AG20443 (cell line): ENCODE measurements at regions not wholly inside any gene's neighbourhood (a gene's known extent, or its start where the extent isn't known, plus 50 kb on each side); places are given as distances from the start of the nearest gene placed in this dataset.
A peak's percentile ranks its signal among the peaks of the same experiment; 100 is the strongest.

Source experiments
- DNase-seq: peaks from one replicate; pipeline ENCODE4 v3.0.0; 2012; ENCODE audit warnings: low spot score, mixed read lengths

DNA sequence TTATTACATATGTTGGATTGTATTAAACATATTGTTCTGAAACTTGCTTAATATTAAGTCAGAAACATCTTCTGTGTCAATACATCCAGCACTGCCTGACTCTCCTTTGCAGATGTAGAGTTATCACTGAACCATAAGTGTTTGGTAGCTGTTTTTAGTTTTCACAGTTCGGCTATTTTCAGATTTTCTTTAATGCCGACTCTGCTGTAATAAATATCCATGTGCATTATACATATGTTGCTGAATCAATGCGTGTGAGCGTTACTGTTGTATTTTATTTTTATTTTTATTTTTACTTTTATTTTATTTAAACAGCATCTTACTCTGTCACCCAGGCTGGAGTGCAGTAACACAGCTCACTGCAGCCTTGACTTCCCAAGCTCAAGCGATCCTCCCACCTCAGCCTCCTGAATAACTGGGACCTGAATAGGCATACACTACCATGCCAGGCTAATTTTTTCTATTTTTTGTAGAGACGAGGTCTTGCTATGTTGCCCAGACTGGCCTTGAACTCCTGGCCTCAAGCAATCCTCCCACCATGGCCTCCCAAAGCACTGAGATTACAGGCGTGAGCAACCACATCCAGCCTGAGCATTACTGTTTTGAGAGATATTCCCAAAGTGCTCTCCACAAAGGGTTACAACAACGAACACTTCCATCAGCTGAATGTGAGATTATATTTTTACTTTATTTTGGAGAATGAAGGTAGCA, 50.7 kb upstream of the NOCT start:
- no peak for DNase-seq

DNA sequence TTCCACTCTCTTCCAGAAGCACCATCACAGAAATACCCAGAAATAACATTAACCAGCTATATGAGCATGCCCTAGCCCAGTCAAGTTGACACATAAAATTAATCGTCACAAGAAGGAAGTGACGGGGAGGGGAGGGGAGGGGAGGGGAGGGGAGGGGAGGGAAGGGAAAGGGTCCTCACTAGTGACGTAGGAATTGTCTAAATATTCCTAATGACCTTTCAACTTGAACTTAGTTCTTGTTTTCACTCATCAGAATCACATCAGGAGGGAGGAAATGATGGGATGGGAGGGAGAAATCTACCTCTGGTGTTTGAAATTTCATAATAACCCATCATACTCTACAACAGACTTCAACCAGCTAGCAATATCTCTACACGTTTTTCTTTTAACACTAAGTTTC, 52.2 kb upstream of the NOCT start:
- DNase-seq: no peak

DNA sequence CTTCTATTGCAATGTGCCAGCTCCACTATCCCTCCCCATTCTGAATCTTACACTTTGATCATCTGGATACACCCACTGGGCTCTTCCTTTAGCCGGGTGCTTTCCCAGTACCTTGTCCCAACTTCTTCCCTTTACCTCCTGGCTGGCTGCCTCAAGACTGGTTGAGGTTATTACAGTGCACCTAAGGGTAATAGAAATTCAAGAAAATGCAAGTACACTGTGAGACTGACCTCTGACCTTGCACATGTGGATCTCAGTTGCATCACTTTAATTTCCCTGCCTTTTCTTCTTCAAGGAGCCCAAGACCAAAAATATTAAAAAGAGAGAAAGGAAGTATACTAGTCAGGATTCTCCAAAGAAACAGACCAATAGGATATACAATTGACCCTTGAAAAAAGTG, 53.9 kb upstream of the NOCT start:
- DNase-seq: no peak

DNA sequence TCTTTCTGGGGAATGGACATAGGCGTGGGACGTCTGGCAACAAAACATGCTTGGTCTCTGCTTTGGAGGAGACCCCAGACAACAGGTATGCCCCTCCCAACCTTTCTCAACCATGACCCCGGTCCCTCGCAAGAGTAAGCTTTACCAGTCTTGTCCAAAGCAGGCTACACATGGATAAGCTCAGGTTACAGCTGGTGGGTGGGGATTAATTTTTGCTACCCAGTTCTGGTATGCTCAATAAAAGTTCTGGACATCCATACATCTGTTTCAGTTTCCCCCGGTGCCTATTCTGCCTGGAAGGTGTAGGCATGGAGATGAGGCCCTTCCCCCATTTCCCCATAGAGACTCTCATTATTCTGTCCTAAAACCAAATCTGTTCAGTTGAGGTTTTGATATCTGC, 54.5 kb upstream of the NOCT start:
- no peak for DNase-seq

DNA sequence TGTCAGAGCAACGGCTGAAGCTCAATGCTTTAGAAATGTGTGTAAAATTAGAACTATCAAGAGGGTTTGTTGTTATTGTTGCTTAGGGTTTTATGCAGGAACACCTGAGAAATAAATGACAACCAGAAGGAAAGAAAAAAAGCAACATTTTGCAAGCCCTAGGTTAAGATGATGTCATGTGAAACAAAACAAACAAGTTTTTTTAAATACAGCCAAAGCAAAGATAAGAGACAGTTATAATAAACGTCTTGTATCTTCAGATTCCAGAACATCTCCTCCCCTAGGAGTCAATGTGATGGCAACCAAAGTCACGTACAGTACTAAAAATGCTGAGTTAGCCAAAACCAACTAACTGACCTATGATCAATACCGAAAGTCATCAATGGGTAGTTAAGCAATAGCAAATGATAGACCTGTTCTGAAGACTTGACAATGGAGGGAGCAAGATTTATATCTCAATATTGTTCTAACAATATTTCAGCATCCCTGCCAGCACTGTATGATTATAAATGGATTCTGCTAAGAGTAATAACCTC, 55.3 kb upstream of the NOCT start:
- DNase-seq: no peak

DNA sequence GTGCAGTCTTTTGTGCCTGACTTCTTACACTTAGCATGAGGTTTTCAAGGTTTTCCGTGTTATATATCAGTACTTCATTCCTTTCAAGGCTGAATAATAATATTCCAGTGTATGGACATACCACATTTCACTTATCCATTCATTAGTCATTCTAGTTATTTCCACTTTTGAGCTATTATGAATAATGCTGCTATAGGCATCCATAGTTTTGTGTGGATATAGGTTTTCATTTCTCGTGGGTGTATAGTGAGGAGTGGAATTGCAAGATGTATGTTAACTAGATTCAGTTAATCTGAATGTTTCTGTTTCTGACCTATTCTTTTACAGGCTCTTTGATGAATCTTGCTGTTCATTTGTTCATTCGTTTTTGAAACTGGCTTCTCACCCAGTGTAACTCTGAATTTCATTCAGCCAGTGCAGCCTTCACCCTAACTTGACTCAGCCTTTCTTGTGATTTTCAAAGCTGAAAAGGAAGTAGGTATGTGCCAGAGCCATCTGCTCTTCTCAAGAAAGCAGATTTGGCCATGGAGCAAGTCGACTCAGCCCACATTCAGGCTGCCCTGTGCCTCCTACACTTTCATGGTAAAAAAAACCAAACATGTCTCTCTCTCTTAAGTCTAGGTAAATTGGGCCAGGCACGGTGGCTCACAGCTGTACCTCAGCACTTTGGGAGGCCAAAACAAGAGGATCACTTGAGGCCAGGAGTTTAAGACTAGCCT, 56.3 kb upstream of the NOCT start:
- DNase-seq: no peak

DNA sequence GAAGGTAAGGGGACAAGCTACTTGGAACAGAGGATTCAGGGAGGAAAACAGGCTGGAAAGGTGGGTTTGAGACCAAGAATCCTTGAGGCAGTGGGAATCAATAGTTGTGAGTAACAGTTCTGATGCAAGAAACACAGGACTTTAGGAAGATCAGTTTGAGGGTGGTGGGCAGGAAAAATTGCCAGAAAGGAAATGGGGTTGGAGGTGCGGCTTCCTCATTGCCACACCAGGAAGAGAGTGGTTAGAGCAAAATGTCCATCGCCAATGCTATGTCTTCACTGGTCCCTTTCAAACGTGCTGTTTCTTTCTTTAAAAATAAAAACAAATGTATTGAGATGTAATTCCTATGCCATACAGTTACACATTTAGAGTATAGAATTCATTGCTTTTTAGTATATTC, 57.1 kb upstream of the NOCT start:
- no peak for DNase-seq

DNA sequence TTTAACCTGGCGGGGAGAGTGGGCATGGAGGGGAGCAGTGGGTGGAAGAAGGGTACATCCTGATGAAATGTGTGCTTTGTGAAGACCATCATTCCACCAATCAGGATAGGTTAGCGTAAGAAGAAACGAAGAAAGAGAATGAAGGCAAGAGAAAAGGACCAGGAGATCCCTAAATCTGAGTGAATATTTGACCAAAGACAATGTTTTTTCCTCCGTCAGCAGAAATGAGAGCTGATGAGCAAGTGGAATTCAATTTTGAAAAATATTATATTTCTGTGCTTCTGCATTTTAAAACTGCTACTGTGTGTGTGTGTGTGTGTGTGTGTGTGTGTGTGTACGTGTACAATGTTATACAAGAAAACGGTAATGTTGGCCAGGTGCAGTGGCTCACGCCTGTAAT, 58.3 kb upstream of the NOCT start:
- DNase-seq: no peak

DNA sequence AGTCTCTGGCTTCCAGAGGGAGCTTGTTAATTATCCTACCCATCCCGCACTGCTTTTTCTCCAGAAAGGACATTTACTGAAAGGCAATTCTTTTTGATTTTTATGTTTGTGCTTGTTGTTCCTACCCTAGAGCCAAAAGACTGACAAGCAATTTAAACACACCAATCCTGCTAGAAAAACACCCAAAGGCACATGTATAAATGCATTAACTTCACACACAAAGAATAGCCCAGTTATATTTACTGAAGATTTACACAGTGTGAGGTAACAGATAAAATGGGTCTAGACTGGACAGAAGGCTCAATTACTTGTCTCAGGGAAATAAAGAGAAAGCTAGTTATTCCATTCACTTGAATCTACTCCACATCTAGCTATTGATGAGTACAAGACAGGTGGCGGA, 61.2 kb upstream of the NOCT start:
- no peak for DNase-seq

DNA sequence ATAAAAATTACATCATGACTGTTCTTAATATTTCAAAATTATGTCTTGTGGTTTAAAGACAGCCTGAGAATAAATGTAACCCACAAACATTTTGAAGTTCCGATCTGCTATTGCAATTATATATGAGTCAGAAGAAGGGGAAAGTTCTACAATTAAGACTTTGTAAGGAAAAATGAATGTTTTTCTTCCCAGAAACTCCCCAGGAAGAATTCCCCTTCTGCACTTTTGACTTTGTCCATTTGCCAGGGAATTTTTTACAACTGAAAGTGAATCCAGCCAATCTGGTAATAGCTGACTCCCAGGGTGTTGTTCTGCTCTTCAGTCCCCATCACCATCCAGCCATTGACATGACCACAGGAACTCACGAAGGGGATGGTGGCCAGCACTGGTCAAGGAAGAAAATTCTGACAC, 61.6 kb upstream of the NOCT start:
- DNase-seq: peak; percentile 83

DNA sequence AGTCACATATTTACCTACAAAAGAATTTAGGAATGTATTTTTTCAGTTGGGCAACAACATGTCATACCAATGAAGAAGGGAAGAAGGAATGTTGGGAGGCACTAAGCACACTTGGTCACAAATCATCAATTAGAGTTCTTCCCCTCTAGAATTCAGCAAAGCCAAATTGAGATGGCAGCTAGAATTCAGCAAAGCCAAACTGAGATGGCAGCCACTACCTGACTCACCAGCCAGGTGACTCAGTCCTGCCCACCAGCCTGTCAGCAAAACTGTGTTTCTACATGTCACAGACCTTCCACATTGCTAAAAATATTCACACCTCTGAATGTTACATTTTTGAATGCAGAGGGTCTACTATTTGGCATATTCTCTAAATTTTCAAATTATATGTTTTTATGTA, 63.2 kb upstream of the NOCT start:
- no peak for DNase-seq

DNA sequence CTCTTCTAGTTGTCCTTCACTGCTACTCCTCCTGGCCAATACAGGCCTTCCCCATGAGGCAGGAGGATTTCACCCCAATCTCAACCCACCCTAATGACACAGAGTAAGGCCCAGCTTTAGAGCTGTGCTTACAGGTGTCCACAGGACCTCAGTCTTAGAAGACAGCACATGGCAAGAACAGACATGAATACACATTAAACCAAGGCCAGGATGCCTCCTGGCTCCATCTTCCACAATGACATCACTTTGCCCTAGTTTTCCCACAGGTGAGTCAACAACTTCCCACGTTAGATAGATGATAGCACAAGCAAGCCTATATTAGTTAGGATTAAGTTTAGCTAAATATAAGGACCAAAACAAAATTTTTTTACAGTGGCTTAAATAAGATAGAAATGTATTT, 63.8 kb upstream of the NOCT start:
- DNase-seq: no peak

DNA sequence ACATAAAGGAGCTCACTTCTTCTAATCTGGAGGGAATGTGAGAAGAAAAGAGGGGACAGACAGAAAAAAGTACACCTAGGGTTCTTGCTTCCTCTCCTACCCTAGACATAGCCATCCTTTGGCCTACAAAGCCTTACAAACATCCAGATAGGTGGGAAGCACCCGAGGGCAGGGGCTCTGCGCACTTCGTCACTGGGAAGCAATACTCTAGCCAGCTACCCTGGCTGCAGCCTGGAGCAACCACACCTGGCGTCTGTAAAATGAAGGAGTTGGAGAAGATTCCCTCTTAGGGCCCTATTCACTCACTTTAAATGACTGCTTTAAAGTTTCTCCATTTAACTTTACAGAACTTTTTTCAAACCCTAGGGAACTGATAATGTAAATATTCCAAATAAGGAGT, 65.7 kb upstream of the NOCT start:
- no peak for DNase-seq

DNA sequence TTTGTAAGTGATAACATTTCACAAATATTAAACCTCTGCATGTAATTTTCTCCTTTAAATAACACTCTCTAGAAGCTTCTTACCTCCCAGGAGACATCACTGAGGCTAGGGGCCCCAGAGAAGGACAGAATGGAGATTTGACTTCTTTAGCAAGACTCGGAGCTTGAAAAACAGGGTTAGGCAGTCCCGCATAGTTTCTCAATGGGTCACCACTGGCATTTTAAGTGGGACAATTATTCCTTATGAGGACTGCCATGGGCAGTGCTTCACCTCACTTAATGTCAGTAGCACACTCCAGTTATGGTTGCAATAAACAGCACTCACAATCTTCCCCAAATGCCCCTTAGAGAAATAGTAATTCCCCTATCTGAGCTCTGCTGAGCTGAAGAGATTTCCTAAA, 66.7 kb upstream of the NOCT start:
- DNase-seq: no peak

DNA sequence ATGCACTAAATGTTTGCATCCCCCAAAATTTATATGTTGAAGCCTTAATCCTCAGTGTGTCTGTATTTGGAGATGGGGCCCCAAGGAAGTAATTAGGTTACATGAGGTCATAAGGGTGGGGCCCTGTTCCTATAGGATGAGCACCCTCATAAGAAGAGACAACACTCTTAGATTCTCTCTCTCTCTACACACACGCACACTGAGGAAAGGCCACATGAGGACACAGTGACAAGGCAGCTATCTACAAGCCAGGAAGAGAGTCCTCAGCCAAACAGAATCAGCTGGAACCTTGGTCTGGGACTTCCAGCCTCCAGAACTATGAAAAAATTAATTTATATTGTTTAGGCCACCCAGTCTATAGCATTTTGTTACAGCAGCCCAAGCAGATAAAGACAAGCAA, 69.3 kb upstream of the NOCT start:
- DNase-seq: no peak

DNA sequence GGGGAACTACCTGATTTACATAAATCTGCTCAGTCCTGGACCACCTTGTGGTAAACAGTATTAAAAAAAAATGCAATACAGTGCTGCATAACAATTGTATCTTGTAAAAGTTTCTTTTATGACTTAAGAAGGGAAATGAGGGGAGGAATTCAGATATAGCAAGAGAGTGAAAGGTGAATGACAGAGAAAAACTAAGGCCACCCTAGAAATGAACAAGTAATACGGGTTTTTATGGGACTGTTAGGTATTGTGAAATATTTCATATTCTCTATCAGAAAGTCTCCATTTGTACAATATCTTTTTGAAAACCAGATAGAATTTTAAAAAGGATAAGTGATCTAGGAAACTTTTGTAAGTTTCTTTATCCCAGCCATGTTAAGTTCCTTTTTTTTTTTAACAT, 69.7 kb upstream of the NOCT start:
- no peak for DNase-seq

DNA sequence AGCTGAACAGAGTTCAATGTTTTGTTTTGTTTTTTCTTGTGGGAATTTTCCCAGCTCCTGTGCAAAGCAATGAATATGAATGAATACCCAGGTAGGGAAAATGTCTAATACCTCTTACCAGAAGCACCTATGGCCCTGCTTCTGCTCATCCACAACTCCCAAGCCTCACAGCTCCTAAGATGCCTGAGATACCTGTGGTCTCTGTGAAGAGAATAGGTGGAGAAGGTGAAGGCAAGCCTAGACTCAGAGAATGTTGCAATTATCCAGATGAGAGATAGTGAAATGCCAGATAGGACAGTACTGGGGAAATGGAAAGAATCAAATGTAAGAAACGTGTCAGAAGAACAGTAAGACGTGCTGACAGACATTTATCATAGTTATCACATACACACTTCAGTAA, 70.2 kb upstream of the NOCT start:
- DNase-seq: no peak

DNA sequence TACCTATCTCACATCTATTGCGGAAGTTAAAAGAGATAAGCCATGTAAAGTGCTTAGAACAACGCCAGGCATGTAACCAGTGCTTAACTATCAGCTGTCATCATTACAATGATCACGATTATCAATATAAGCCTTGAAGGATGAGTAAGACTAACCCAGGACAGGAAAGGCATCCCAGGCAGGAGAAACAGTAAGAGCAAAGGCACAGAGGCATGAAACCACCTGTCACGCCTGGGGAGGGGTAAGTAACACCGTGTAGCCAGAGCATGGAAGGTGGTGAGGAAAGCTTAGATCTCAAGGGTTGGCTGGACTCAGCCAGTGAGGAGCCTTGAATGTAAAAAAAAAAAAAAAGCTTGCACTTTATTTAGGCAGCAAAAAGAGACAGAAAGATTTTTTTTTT, 71.7 kb upstream of the NOCT start:
- DNase-seq: no peak

DNA sequence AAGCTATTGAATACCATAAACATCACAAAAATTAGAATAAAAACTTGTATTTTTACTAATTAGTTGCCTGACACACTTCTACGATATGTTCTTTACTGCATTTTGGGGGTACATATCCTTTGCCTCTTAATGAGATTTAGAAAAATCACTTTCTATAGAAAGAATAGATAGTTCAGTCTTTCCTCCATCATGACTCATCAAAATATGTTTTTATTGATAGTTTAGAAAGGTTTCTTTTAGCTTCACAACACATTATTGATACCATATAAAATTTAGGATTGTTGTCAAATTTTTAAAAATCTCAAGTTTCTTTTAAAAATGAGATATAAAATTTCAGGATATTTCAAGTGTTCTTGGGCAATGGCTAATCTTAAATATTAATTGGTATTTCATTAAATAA, 74.5 kb upstream of the NOCT start:
- no peak for DNase-seq

DNA sequence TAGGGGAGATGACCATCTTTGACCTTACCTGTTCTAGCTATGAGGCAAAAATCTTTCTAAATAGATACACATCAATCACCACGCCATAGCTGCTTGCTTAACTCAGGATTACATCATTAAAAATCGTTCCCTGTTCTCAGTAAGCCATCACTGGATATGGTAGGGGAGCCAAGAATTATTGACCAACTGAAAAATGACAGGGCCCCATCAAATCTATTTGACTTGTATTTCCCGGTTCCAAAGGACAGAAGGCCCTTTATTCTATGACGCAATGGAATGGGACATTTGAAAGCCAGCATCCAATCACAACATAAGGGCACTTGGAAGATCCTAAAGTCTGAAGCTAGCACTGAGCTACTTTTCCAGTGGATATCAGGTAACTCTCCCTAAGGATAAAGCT, 75.6 kb upstream of the NOCT start:
- DNase-seq: no peak

DNA sequence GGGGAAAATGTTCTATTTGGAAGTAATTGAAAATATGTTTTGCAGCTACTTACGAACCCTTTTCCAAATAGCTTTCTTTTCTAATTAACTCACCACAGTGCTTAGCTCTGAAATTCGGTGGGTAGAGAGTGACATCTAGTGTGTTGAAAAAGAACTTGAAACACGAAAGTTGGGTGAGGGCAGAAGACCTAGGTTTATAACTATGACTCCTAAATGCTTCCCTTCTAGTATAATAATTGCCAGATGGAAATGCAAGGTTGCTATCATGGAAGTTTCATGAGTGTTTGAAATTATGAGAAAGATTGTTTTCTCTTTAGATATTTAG, 77.3 kb upstream of the NOCT start:
- DNase-seq: peak; percentile 57

DNA sequence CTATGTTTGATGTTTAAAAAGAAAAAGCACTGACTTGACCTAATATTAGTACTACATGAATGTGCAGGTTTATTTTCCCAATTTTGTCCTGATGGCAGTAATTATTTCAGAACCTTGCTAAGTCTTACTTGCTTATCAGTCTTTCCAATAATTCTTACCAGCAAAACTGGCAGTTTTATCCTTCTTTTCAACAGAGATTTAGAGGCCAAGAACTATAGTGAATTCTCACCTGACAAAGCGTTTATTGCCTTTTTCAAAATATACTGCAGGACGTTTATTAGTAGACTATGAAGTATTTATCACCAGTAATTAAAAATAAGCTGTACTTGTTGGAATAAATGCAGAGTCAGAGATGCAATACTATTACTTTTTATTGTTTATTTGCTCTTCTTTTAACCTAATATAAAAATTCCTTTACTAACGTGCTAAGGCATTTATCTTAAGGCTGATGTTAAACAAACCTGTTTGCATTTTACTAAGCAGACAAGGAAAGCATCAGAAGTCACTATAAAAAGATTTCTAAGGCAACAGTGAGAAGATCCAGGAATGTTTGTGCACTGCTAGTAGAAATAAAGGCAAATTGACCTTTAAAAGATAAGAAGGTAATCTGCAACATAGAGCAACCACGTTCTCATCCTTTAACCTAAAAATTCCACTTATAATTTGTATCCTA, 80.3 kb upstream of the NOCT start:
- no peak for DNase-seq

DNA sequence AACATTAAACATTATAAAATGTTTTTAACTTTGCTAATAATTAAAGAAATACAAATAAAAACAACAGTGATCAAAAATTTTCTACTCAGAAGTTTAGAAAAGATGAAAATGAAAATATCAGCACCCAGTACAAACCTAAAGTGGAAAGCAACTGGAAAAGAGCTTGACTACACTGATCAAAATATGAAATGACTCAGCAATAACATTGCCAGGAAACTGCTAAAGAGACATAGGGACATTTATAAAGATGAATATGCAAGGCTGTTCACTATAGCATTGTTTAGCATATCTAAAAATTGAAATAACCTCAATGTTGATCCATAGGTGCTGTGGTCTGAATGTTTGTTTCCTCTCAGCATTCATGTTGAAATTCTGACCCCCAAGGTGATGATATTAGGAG, 88.5 kb upstream of the NOCT start:
- DNase-seq: no peak

DNA sequence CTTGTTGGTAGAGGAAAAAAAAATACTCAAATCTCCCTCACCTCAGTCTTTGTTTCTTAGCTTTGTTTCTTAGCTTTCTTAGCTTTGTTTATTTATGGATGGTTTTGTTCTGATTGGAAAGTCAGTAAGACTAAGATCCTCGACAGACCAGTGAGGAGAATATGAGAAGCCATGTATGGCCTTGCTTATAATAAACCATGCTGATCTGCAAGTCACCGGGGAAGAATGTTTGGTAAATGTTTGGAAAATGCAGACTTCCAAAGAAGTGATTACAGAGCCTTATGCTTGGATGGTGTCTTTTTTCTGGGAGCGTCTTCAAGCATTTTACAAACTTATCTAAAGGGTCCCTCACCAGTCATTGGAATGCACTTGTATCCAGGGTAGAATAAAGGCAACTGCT, 90.1 kb upstream of the NOCT start:
- DNase-seq: no peak
